ENCODE measurements at regions not wholly inside any gene's neighbourhood (a gene's known extent, or its start where the extent isn't known, plus 50 kb on each side); places are given as distances from the start of the nearest gene placed in this dataset.
A peak's percentile ranks its signal among the peaks of the same experiment; 100 is the strongest.
"Not testable (repeated sequence)": the region's sequence is repeated elsewhere in the genome, so short reads cannot be mapped to it uniquely, and the experiment has no call there.

- intact Hi-C loops (cut with DNase I; ENCODE audit: low total_unique reads): no loop called here
- no peaks in the 10 kb centered on the region for H3K27me3 ChIP-seq
- no peaks in the 10 kb centered on the region for H3K4me1 ChIP-seq
- no peak overlapping the region for H3K4me3 ChIP-seq
- no peak for TF ChIP-seq CTCF (IDR thresholded peaks at IDR 0.05)
- TF ChIP-seq POLR2A (IDR thresholded peaks at IDR 0.05): no peak
- DNase-seq: no peak
- H3K27ac ChIP-seq: no peak overlapping the region
- no peaks in the 10 kb centered on the region for H3K9me3 ChIP-seq
- H3K36me3 ChIP-seq (ENCODE audit: low read depth, missing control alignments): no peaks in the 10 kb centered on the region
These were observed 105.4 kb upstream of the DIAPH2 start for GRCh38 chrX:96579252-96579651.

- WGBS, 2 donors: 94 to 96% methylated on average over 2 of the region's 2 CpGs
- intact Hi-C loops (cut with DNase I; ENCODE audit: low total_unique reads): no loop called here
- Histone ChIP-seq H3K4me3 (no peak overlapping the region), H3K4me1 (no peaks in the 10 kb centered on the region), H3K36me3 (ENCODE audit: low read depth, missing control alignments) (no peaks in the 10 kb centered on the region), H3K27me3 (no peaks in the 10 kb centered on the region), H3K9me3 (no peaks in the 10 kb centered on the region), H3K27ac (no peak overlapping the region)
- DNase-seq: no peak
- TF ChIP-seq CTCF (IDR thresholded peaks at IDR 0.05) (no peak), POLR2A (IDR thresholded peaks at IDR 0.05) (no peak)
These were observed 94.2 kb upstream of the DIAPH2 start for GRCh38 chrX:96590403-96590802.

- 76 to 84% methylated on average over 4 of the region's 4 CpGs for WGBS, 2 donors
- Histone ChIP-seq H3K36me3 (ENCODE audit: low read depth, missing control alignments) (no peaks in the 10 kb centered on the region), H3K27me3 (no peaks in the 10 kb centered on the region), H3K4me3 (no peak overlapping the region), H3K4me1 (no peaks in the 10 kb centered on the region), H3K9me3 (no peaks in the 10 kb centered on the region), H3K27ac (no peak overlapping the region)
- intact Hi-C loops (cut with DNase I; ENCODE audit: low total_unique reads): no loop called here
- DNase-seq: peak; percentile 13
- TF ChIP-seq POLR2A (IDR thresholded peaks at IDR 0.05) (no peak), CTCF (IDR thresholded peaks at IDR 0.05) (no peak)
These were observed 93.2 kb upstream of the DIAPH2 start for GRCh38 chrX:96591421-96591820.

- H3K27me3 ChIP-seq; H3K9me3 ChIP-seq; H3K36me3 ChIP-seq (ENCODE audit: low read depth, missing control alignments); H3K4me3 ChIP-seq; H3K27ac ChIP-seq; intact Hi-C loops (cut with DNase I; ENCODE audit: low total_unique reads); H3K4me1 ChIP-seq; DNase-seq: not testable (repeated sequence)
- WGBS, 2 donors: 89 to 91% methylated on average over 4 to 9 of the region's 9 CpGs
These were observed 86.8 kb upstream of the DIAPH2 start for GRCh38 chrX:96597847-96598246.

- 73 to 82% methylated on average over 3 of the region's 3 CpGs for WGBS, 2 donors
- Histone ChIP-seq H3K36me3 (ENCODE audit: low read depth, missing control alignments) (no peaks in the 10 kb centered on the region), H3K27ac (no peak overlapping the region), H3K9me3 (no peaks in the 10 kb centered on the region), H3K4me3 (no peak overlapping the region), H3K27me3 (no peaks in the 10 kb centered on the region), H3K4me1 (no peaks in the 10 kb centered on the region)
- DNase-seq: no peak
- intact Hi-C loops (cut with DNase I; ENCODE audit: low total_unique reads): no loop called here
- TF ChIP-seq CTCF (IDR thresholded peaks at IDR 0.05): no peak
These were observed 72.9 kb upstream of the DIAPH2 start for GRCh38 chrX:96611619-96612362.

Measured in testis (tissue), 2 donors.